HFF-Myc (cell line): ENCODE measurements at regions not wholly inside any gene's neighbourhood (a gene's known extent, or its start where the extent isn't known, plus 50 kb on each side); places are given as distances from the start of the nearest gene placed in this dataset.

Experiments
- DNase-seq: peaks from one replicate; pipeline ENCODE4 v3.0.0-alpha.2; 2011; ENCODE audit warnings: low read depth; ENCODE audit errors: extremely low read depth
- H3K4me3 ChIP-seq: replicated peaks from 2 replicates; pipeline ENCODE4 v1.5.1; 2011; ENCODE audit warnings: low read depth, mild to moderate bottlenecking, control low read depth, low read length
- CTCF ChIP-seq: IDR thresholded peaks from 2 replicates; pipeline ENCODE4 v1.5.1; 2012; ENCODE audit warnings: mild to moderate bottlenecking, low read depth, low read length, control low read depth; ENCODE audit errors: missing control alignments

DNA sequence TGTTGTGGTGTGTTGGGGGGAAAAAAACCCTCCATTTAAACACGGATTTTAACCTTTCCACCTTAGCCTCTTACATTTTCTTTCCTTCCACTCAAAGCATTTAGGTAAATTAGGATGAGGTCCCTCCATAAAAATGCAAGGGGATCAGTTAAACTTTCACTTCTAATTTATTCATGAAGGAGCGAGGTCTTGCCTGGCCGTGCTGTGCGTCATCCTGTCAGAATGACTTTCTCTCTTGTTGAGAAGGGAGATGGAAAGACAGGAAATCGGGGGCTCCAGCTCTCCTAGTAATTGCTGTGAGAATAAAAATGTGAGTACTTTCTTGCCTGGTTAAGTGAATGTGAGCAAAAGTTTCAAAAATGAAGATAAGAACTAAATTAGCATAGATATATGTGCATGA is 962.3 kb upstream of the NR2F2 start:
- TF ChIP-seq CTCF = no peak
- H3K4me3 ChIP-seq = no peak overlapping the region
- no peak for DNase-seq

DNA sequence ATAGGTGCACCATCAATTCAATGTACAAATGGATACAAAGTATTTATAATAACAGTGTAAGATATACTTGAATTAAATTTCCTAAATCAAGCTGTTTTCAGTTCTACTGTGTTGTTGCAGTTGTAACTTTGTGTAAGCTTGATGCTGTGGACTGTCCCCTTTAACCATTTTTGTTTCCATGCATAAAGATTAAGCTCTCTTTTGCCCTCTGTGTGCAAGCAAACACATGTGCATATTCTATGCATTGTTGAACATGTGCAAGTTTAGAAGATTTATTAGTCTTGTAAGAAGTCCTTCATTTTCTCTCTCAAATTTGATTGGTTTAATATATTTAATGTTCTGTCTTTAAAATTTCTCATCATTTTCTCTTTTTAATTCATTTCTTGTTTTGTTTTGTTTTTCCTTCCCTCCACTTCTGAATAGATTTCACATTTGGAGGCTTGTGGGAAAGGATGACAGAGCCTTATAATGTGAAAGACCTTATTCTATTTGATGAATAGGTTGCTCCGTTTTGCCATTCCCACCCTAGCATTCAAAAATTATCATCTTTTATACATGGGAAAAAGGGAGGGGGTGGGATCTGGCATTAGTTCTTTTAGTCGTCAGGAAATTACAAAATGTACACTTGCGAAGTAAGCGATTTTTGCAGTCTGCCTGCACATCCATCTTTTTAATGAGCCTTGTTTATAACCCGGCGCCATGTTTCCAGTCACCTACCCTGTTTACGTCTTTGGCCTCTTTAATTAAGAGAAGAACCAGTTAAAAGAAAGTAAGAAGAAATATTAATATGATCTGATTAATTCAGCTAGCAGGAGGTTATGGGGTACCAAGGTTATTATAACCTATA is 961.5 kb upstream of the NR2F2 start:
- no peak for TF ChIP-seq CTCF
- no peak overlapping the region for H3K4me3 ChIP-seq

GRCh38 chr15:95370291-95370690 is 960.2 kb upstream of the NR2F2 start:
- no peak for TF ChIP-seq CTCF
- H3K4me3 ChIP-seq = no peak overlapping the region
- DNase-seq = no peak

More for the DNA sequence above, 961.5 kb upstream of the NR2F2 start:
- no peak for DNase-seq

- no peak overlapping the region for H3K4me3 ChIP-seq
- no peak for DNase-seq
- TF ChIP-seq CTCF = no peak
Measured at GRCh38 chr15:95371664-95372063, 958.8 kb upstream of the NR2F2 start.

DNA sequence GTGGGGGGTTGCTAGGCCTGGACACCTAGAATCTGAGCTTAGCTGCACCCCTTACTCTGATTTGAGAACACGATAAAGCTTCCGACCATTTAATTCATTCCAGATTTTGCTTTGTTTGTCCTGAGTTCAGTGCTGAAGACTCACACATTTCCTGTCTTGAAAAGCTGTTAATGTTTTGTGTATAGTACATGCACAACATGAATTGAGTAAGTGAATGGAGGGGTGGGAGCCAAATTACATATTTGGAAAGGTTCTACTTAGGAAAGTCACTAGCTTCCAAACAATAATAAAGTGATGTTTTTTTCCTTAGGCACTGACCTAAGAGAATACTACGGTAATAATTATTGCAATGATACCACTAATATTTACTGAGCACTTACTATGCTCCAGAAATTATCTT is 955.2 kb upstream of the NR2F2 start:
- DNase-seq = no peak
- no peak overlapping the region for H3K4me3 ChIP-seq
- no peak for TF ChIP-seq CTCF

- no peak overlapping the region for H3K4me3 ChIP-seq
- TF ChIP-seq CTCF = no peak
- DNase-seq = no peak
Measured at GRCh38 chr15:95377258-95377852, 953.1 kb upstream of the NR2F2 start.
